CD14-positive monocyte (primary cell): ENCODE measurements at regions not wholly inside any gene's neighbourhood (a gene's known extent, or its start where the extent isn't known, plus 50 kb on each side); places are given as distances from the start of the nearest gene placed in this dataset.

Experiments
- DNase-seq, 3 donors: peaks; one replicate each; pipeline ENCODE4 v3.0.0-alpha.2; 2011 to 2022
- H2AFZ ChIP-seq: 2 replicates; pipeline ENCODE4 v1.6.0; 2012; ENCODE audit warnings: mild to moderate bottlenecking, low read depth, low read length, inconsistent platforms; ENCODE audit not compliant: insufficient read depth, poor library complexity, severe bottlenecking
- H3K27ac ChIP-seq, 2 donors: 1 replicate in 1 of 2; 2 replicates in 1 of 2; pipeline ENCODE4 v1.5.1; 2012 to 2013; ENCODE audit warnings: low read length in 2 of 2, control low read depth in 1 of 2, inconsistent platforms in 1 of 2, low read depth in 1 of 2, mild to moderate bottlenecking in 1 of 2
- H3K27me3 ChIP-seq, 2 donors: one replicate each; pipeline versions ENCODE4 v1.6.0 to v1.6.1; 2011 to 2013; ENCODE audit warnings: low read length in 2 of 2; ENCODE audit not compliant: control insufficient read depth in 2 of 2, insufficient read depth in 2 of 2
- H3K36me3 ChIP-seq, 2 donors: replicated peaks in 1 of 2; 1 replicate in 1 of 2; 2 replicates in 1 of 2; pipeline versions ENCODE4 v1.5.1 to v1.6.1; 2012 to 2013; ENCODE audit warnings: low read length in 2 of 2, control low read depth in 1 of 2, inconsistent platforms in 1 of 2, mild to moderate bottlenecking in 1 of 2; ENCODE audit not compliant: insufficient read depth in 2 of 2, control insufficient read depth in 1 of 2
- H3K4me1 ChIP-seq, 2 donors: 1 replicate in 1 of 2; 2 replicates in 1 of 2; pipeline versions ENCODE4 v1.5.1 to v1.6.1; 2012 to 2013; ENCODE audit warnings: low read length in 2 of 2, control low read depth in 1 of 2, inconsistent platforms in 1 of 2, mild to moderate bottlenecking in 1 of 2, moderate library complexity in 1 of 2; ENCODE audit not compliant: insufficient read depth in 2 of 2, control insufficient read depth in 1 of 2
- H3K4me2 ChIP-seq: replicated peaks from 2 replicates; pipeline ENCODE3; 2012; ENCODE audit warnings: low read length, moderate library complexity, mild to moderate bottlenecking; ENCODE audit not compliant: poor library complexity, severe bottlenecking; ENCODE audit errors: extremely low read depth
- H3K4me3 ChIP-seq, 3 experiments: fragments of 200-600 bp in 1 of 3; sonication (generic) in 1 of 3; replicated peaks in 1 of 3; 1 replicate in 2 of 3; 2 replicates in 1 of 3; pipeline ENCODE4 v1.5.1; 2011 to 2013; ENCODE audit warnings: low read length in 3 of 3, mild to moderate bottlenecking in 3 of 3, control low read depth in 2 of 3, low read depth in 2 of 3, inconsistent platforms in 1 of 3, moderate library complexity in 1 of 3
- H3K79me2 ChIP-seq: 2 replicates; pipeline ENCODE4 v1.6.0; 2012; ENCODE audit warnings: mild to moderate bottlenecking, control low read depth, inconsistent platforms, low read length, moderate library complexity; ENCODE audit not compliant: insufficient read depth
- H3K9ac ChIP-seq: 2 replicates; pipeline ENCODE4 v1.6.0; 2017; ENCODE audit warnings: low read length, mild to moderate bottlenecking; ENCODE audit not compliant: insufficient read depth, poor library complexity, severe bottlenecking
- H3K9me3 ChIP-seq, 2 donors: replicated peaks in 1 of 2; 1 replicate in 1 of 2; 2 replicates in 1 of 2; pipeline versions ENCODE4 v1.5.1 to v1.6.1; 2012 to 2013; ENCODE audit warnings: low read length in 2 of 2, control low read depth in 1 of 2; ENCODE audit not compliant: control insufficient read depth in 1 of 2, insufficient read depth in 1 of 2
- H4K20me1 ChIP-seq: 2 replicates; pipeline ENCODE4 v1.6.0; 2012; ENCODE audit warnings: mild to moderate bottlenecking, low read length, control low read depth, moderate library complexity; ENCODE audit not compliant: insufficient read depth
- H3K27ac Mint-ChIP-seq, 7 donors: one replicate each; pipeline ENCODE4 v1.8.0; 2020; ENCODE audit warnings: mild to moderate bottlenecking in 7 of 7, mixed read lengths in 7 of 7, moderate library complexity in 6 of 7, inconsistent platforms in 2 of 7
- H3K27me3 Mint-ChIP-seq, 3 donors: one replicate each; pipeline ENCODE4 v1.8.0; 2021 to 2022; ENCODE audit warnings: low read depth in 3 of 3, mild to moderate bottlenecking in 3 of 3, mixed read lengths in 3 of 3, moderate library complexity in 3 of 3, inconsistent platforms in 1 of 3
- H3K36me3 Mint-ChIP-seq, 2 donors: one replicate each; pipeline ENCODE4 v1.8.0; 2020; ENCODE audit warnings: mixed read lengths in 2 of 2, inconsistent platforms in 1 of 2, mild to moderate bottlenecking in 1 of 2
- H3K4me1 Mint-ChIP-seq: one replicate; pipeline ENCODE4 v1.8.0; 2020; ENCODE audit warnings: mild to moderate bottlenecking, mixed read lengths
- H3K4me3 Mint-ChIP-seq, 2 donors: one replicate each; pipeline ENCODE4 v1.8.0; 2020; ENCODE audit warnings: mild to moderate bottlenecking in 2 of 2, mixed read lengths in 2 of 2, moderate library complexity in 1 of 2
- H3K9me3 Mint-ChIP-seq, 7 donors: one replicate each; pipeline ENCODE4 v1.8.0; 2020 to 2022; ENCODE audit warnings: mixed read lengths in 7 of 7, mild to moderate bottlenecking in 6 of 7, moderate library complexity in 6 of 7, inconsistent platforms in 2 of 7
- WGBS: methylation state at CpG from one replicate; pipeline ENCODE4 v1.1.5; 2013; ENCODE audit warnings: missing lambda C conversion rate; ENCODE audit not compliant: insufficient coverage; 5-methylcytosine and 5-hydroxymethylcytosine counted together
- intact Hi-C, 2 donors: fragments of 100-400 bp; cut with micrococcal nuclease; formaldehyde crosslinking; loops; one replicate each; pipeline versions ENCODE4 v1.15.0 to v1.15.1; 2023
- TF ChIP-seq, protein P1 (sequence below): fragments of 200-600 bp; IDR thresholded peaks from one replicate; pipeline ENCODE4 v1.8.0; 2022; ENCODE audit warnings: antibody characterized with exemption, mild to moderate bottlenecking

DNA sequence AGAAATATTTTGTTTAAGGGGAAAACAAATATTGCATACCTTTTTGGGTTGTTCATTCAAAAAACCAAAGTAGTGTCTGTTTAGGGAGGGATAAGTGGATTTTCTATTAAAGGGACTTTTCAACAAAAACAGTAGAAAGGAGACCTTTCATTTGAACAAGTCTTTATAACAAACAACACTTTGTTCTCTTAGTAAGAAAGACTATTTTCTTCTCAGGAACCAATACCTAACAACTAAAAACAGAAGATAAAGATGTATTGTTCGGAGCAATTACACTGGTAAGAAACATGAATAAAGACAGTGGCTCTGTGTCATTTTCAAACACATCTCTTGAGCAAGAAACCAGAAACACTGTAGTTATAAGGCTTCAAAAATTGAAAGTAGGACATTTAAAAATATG lies 1610.1 kb upstream of the PCDH20 start:
- no peaks in the 10 kb centered on the region for H4K20me1 ChIP-seq
- H3K79me2 ChIP-seq, result no peaks in the 10 kb centered on the region
- H3K36me3 ChIP-seq, result no peaks in the 10 kb centered on the region
- H3K4me3 Mint-ChIP-seq, result no peak overlapping the region
- no peak overlapping the region for H2AFZ ChIP-seq
- no peaks in the 10 kb centered on the region for H3K9me3 ChIP-seq
- H3K9me3 Mint-ChIP-seq, result peaks cover 0 to 3% (median 0%) of the 10 kb centered on the region in 7 donors
- TF ChIP-seq, protein P1, sequence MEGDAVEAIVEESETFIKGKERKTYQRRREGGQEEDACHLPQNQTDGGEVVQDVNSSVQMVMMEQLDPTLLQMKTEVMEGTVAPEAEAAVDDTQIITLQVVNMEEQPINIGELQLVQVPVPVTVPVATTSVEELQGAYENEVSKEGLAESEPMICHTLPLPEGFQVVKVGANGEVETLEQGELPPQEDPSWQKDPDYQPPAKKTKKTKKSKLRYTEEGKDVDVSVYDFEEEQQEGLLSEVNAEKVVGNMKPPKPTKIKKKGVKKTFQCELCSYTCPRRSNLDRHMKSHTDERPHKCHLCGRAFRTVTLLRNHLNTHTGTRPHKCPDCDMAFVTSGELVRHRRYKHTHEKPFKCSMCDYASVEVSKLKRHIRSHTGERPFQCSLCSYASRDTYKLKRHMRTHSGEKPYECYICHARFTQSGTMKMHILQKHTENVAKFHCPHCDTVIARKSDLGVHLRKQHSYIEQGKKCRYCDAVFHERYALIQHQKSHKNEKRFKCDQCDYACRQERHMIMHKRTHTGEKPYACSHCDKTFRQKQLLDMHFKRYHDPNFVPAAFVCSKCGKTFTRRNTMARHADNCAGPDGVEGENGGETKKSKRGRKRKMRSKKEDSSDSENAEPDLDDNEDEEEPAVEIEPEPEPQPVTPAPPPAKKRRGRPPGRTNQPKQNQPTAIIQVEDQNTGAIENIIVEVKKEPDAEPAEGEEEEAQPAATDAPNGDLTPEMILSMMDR, result no peak
- H3K27ac Mint-ChIP-seq, result no peak overlapping the region
- WGBS, result no CpG with 5 or more reads among the region's 1 CpG
- no peak overlapping the region for H3K27ac ChIP-seq
- no peak overlapping the region for H3K4me3 ChIP-seq
- no peaks in the 10 kb centered on the region for H3K4me1 ChIP-seq
- no peaks in the 10 kb centered on the region for H3K36me3 Mint-ChIP-seq
- intact Hi-C loops, result no loop called here
- no peak overlapping the region for H3K4me2 ChIP-seq
- H3K27me3 ChIP-seq, result no peaks in the 10 kb centered on the region
- no peaks in the 10 kb centered on the region for H3K4me1 Mint-ChIP-seq
- no peaks in the 10 kb centered on the region for H3K27me3 Mint-ChIP-seq
- no peak for DNase-seq
- no peak overlapping the region for H3K9ac ChIP-seq

DNA sequence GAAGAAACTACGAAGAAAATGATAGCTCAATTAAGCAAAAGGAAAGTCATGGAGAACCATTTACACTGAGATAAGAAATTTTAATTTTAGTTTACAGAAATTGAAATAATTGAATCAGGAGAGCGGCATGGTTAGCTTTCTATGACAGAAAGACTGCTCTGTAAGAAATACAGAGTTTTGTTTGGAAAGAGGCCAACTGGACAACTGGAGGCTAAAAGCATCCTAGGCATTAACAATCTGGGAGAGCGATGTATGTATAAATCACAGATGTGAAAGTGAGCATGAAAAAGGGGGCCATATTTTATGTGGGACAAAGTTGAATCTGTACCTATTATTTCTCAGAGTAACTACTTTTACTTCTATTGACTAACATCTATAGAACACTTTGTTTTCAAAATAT lies 1608.8 kb upstream of the PCDH20 start:
- Mint-ChIP-seq H3K4me1 (no peaks in the 10 kb centered on the region), H3K4me3 (no peak overlapping the region), H3K36me3 (no peaks in the 10 kb centered on the region), H3K9me3 (peaks cover 0 to 4% (median 0%) of the 10 kb centered on the region in 7 donors), H3K27ac (no peak overlapping the region), H3K27me3 (no peaks in the 10 kb centered on the region)
- TF ChIP-seq, protein P1, result no peak
- intact Hi-C loops, result no loop called here
- Histone ChIP-seq H3K9me3 (no peaks in the 10 kb centered on the region), H2AFZ (no peak overlapping the region), H3K4me1 (no peaks in the 10 kb centered on the region), H3K36me3 (no peaks in the 10 kb centered on the region), H3K4me2 (no peak overlapping the region), H3K4me3 (no peak overlapping the region), H3K27ac (no peak overlapping the region), H3K79me2 (no peaks in the 10 kb centered on the region), H3K9ac (no peak overlapping the region), H4K20me1 (no peaks in the 10 kb centered on the region), H3K27me3 (no peaks in the 10 kb centered on the region)
- 100% methylated on average over 2 of the region's 3 CpGs for WGBS
- no peak for DNase-seq
